HG02981 (cell line): ENCODE measurements at regions not wholly inside any gene's neighbourhood (a gene's known extent, or its start where the extent isn't known, plus 50 kb on each side); places are given as distances from the start of the nearest gene placed in this dataset.

Source experiments
- ATAC-seq: cut with Tn5 transposase; IDR thresholded peaks from one replicate; pipeline ENCODE4 v1.9.1; 2021; ENCODE audit warnings: mild to moderate bottlenecking, moderate library complexity; ENCODE audit not compliant: unreplicated experiment

DNA sequence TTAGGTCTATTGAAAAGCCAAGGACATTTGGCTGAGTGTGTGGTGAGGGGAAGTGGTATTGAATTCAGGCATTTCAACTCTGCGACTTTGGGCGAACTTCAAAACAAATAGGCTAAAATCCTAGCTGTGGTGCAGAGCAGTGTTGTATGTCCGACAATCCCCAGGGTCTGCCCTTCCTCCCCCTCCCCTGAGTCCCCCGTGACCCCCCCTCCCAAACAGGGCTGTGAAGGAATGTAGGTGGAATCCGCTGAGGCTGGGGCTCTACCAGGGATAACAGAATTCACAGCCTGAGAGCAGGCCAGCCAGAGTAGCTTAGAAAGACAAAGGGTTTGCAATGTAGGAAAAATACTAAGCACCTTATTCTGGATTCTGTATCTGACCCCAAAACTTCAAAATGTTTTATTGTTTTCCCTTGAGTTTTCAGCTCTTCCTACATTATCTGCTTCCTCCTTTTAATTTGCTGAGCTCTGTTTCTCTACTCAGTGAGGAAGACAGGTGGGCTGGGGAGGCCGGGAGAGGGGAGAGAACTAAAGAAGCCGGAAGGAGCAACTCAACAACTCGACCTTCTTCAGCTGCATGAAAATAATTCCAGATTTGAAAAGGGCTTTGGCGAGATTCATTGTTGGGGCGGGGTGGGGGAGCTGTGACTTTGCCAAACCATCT lies 315.2 kb downstream of the BLID start:
- ATAC-seq: no peak

- no peak for ATAC-seq
Observed at GRCh38 chr11:121800240-121800639, 315.8 kb downstream of the BLID start.

- no peak for ATAC-seq
Observed at GRCh38 chr11:121797496-121797895, 318.5 kb downstream of the BLID start.

GRCh38 chr11:121795174-121795573 lies 320.8 kb downstream of the BLID start:
- no peak for ATAC-seq

DNA sequence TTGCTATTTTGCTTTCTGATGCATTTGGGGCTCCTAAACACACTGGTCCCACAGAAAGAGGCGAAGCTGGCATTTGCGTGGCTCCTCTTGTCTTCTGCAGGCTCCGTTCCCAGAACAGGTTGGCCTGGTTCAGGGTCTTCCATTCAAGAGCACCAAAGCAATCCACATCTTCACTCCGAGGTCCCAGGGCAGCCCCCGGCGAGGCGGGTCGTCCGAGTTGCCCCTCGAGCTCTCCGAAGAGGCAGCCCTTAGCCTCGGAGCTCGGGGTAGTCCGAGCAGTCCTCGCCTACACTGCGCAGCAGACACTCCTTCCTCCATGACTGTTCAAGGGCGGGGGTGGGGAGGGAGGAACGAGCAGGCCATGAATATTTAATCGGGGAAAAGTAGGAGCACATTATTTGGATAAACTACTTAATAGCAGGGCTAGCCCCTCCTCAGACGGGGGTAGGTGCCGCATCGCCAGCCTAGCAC lies 321.3 kb downstream of the BLID start:
- no peak for ATAC-seq

DNA sequence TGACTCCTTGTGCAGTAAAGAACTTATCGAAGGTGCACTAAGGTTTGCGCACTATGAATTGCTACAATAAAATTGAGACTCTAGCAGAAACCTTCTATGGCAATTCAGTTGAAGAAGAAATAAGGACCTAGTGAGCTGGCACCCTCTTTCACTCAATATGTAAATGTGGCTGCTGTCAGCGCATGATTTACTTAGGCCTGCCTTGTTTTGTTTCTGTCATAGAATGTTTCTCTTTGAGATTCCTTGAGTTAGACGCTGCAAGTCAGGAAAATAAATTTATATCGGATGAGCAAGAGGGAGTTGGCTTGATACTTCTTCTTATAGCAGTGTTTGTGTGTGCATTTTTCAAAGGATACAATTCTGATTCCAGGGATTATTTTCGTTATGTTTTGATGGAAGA lies 322.1 kb downstream of the BLID start:
- ATAC-seq: no peak

DNA sequence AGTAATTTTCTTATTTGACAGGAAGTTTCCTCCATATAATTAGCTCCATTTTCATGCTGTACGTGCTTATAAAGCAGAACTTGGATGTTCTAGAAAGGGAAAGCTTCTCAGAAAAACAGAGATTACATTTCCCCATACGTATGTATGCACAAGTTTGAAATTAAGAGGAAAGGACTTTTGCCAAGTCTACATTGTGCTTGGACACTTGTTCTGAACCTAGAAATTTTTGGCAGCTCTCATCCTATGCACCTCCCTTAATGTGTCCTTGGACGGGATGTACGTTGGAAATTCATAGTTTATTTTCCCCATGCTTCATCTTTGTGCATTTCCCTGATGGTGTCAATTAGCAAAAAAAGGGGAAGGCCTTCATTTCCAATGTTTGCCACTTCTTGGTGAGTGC lies 322.7 kb downstream of the BLID start:
- no peak for ATAC-seq

- ATAC-seq: no peak
Observed at GRCh38 chr11:121792185-121792584, 323.8 kb downstream of the BLID start.

DNA sequence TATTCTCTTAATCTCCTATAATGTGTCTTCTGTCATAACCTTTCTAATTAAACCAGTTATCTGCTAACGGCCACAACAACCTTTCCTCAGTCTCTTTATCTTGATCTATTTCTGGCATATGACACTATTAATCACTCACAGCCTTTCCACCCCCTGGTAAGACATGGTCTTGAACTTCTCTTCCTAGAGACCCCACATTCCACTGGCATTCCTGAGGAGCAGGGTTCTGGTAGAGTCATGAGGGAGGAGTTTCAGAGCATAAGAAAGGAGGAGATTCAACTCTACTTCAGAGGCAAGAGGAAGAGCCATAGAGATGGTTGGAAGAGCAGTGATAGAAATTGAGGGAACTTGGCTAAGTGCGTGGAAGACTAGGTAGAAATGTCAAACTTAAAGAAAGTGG lies 325.6 kb downstream of the BLID start:
- ATAC-seq: no peak

DNA sequence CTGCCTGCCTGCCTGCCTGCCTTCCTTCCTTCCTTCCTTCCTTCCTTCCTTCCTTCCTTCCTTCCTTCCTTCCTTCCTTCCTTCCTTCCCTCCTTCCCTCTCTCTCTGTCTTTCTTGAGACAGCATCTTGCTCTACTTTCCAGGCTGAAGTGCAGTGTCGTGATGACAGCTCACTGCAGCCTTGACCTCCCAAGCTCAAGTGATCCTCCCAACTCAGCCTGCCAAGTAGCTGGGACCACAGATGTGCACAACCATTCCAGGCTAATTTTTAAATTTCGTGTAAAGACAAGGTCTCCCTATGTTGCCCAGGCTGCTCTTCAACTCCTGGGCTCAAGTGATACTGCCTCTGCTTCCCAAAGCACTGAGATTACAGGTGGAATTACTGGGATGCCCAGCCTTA lies 328.2 kb upstream of the SORL1-AS1 start:
- ATAC-seq: no peak

GRCh38 chr11:121777056-121777455 lies 324.3 kb upstream of the SORL1-AS1 start:
- no peak for ATAC-seq

DNA sequence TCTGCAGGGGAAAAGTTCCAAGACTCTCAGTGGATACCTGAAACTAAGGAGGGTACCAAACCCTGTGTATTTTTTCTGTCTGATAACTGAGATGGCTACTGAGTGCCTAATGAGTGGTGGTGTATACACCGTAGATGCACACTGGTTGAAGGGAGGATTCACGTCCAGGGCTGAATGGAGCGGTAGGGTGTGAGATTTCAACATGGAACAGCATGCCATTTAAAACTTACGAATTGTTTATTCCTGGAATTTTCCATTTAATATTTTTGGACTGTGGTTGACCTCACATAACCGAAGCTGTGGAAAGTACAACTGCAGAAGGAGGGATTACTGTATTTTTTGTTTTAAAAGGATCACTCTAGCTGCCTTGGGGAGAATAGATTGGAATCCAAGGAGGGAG lies 322.5 kb upstream of the SORL1-AS1 start:
- no peak for ATAC-seq

- no peak for ATAC-seq
Observed at GRCh38 chr11:121773076-121773475, 320.3 kb upstream of the SORL1-AS1 start.

- no peak for ATAC-seq
Observed at GRCh38 chr11:121770939-121771595, 318.3 kb upstream of the SORL1-AS1 start.

DNA sequence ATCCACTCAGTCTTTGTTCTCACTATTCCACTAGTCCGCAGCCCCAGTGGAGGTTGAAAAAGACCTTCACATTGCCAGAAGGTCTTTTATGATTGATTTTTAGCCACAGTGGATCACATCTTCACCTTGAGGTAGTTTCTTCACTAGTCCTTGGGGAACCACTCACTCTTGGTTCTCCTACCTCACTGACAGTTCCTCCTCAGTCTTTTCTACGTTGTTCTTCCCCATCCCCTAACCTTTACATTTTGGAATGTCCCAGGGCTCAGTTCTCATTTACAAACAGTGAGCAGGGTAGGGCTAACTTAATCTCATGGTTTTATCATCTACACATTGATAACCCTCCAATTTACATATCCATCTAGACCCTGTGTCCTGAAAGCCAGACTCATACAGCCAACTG lies 316.4 kb upstream of the SORL1-AS1 start:
- no peak for ATAC-seq

- ATAC-seq: peak; percentile 58
Observed at GRCh38 chr11:121767433-121767832, 314.7 kb upstream of the SORL1-AS1 start.

GRCh38 chr11:121766991-121767390 lies 314.2 kb upstream of the SORL1-AS1 start:
- ATAC-seq: no peak

GRCh38 chr11:121766166-121766565 lies 313.4 kb upstream of the SORL1-AS1 start:
- no peak for ATAC-seq

GRCh38 chr11:121763526-121763925 lies 310.8 kb upstream of the SORL1-AS1 start:
- peak; percentile 86 for ATAC-seq

DNA sequence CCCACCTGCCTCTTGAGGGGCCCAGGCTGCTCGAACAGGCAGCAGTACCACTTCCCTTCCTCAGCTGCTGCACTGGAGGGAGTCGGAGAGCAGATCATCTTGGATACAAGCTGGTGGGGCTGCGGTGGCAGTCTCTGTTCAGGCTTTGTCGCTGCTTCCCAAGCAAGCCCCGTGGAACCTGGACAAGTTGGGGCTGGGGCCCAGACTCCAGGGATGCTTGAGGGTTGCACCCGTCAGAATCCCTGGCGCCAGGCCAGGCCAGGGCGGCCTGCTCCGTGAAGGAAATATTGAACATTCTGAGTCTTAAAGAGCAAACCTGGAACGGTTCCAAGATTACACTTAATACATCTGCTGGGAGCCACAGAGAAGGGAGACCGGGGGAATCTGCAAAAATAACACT lies 310.1 kb upstream of the SORL1-AS1 start:
- ATAC-seq: no peak

- no peak for ATAC-seq
Observed at GRCh38 chr11:121761186-121761585, 308.4 kb upstream of the SORL1-AS1 start.

DNA sequence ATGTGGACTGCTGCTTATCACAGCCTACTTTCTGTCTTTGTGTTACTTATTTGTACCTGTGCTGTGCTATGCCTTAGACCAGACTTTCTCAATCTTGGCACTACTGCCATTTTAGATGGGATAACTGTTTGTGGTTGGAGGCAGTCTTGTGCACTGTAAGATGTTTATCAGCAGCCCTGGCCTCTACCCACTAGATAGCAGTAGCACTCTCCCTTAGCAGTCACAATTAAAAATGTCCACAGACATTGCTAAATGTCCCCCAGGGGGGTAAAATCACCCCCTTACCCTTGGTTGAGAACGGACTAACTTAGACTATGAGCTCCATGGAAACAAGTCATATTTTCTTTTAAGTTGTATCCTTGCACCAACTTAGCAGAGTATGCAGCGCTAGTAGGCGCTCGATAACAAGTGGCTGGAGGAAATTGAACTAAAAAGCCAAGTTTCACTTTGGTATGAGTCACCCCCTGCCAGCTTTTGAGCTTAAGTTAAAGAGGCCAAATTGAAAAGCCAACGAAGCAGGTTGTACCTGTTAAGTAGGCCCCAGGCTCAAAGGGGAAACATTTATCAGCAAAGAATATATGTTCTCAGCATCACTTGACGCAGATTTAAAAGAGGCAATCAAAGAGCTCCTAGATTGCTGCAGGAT lies 304.8 kb upstream of the SORL1-AS1 start:
- no peak for ATAC-seq
